GM19239 (cell line): ENCODE measurements at regions not wholly inside any gene's neighbourhood (a gene's known extent, or its start where the extent isn't known, plus 50 kb on each side); places are given as distances from the start of the nearest gene placed in this dataset.
"Not testable (repeated sequence)": the region's sequence is repeated elsewhere in the genome, so short reads cannot be mapped to it uniquely, and the experiment has no call there.

Source experiments
- DNase-seq: peaks from one replicate; pipeline ENCODE4 v3.0.0; 2011; ENCODE audit warnings: low spot score; ENCODE audit not compliant: insufficient read length
- FAIRE-seq: peaks from 2 replicates; lab custom pipeline; 2011; peaks lifted over from hg19 to GRCh38; lab: Jason Lieb, UNC

GRCh38 chr11:37861671-37862070 lies 1263.6 kb upstream of the RAG2 start:
- no peak for FAIRE-seq
- DNase-seq, result no peak

GRCh38 chr11:37858806-37859537 lies 1260.9 kb upstream of the RAG2 start:
- not testable (repeated sequence) for FAIRE-seq, DNase-seq

DNA sequence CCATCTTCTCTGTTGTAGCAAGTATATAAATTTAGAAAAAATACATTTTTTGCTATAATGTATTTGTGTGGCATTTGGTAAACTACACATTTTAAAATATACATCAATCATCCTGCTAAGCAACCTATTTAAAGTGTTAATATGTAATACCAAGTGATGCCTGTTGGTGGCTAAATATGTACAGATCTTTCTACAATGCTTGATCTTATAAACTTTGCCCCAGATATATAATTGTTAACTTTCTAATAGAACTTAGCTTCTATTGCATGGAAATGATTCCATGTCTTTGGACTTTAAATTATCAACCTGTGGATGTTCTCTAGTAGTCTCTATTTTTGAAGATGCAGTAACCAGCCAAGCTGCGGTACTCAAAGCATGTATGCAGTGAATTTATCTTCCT lies 1260.4 kb upstream of the RAG2 start:
- DNase-seq (no peak), FAIRE-seq (no peak)

DNA sequence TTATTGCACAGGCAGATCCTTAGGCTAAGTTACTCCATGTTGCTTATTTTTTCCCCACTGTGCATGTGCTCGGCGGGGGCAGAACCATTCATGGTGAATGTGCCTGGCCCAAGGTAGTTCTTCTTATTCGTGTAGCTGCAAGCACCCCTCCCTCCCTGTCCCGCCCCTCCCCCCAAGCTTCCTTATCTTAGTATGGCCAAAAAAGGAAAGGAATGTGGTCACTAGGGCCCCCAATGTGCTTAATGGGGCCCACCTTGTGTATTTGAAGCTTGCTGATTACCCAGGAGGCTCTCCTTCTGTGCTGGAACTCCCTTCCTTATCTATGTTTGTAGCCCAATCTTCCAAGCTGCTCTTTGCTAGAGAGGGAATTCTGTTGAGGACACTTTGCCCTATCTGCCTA lies 1259.7 kb upstream of the RAG2 start:
- DNase-seq (no peak), FAIRE-seq (no peak)

DNA sequence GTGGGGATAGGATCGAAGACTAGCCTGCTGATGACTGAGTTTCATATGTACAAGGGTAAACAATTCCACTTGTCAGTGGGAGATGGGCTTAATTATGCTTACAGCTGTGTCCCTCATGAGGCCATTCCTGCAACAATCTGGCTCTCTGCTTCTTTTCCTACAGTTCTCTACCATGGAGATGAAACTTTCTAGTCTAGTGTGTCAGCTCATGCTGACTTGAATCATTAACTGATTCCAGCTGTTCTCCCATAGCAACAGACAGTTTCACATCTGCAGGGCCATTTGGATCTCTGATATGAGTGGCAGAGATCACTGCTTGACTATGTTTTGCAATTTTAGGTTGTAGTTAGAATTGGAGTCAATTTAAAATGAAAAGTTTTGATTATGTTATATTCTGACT lies 1251.7 kb upstream of the RAG2 start:
- DNase-seq (no peak), FAIRE-seq (no peak)

- no peak for FAIRE-seq
- no peak for DNase-seq
These were observed 1245.6 kb upstream of the RAG2 start for GRCh38 chr11:37843603-37844002.

DNA sequence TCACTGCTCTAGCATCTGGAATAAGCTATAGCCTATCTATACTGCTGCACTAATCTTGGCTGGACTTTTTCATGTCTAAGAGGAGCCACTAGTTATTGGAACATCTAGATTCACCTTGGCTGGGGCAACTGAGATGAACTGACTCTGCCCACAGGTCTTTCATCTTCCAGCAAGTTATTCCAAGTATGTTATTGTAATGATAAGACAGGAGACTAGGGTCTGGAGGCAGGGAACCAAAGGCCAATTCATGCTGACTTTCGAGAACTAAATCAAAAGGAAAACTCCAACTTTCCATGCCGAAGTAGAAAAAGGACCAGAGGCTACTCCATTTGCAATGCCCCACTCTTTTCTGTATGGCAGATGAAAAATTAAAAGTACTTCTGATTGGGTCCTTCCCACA lies 1243.0 kb upstream of the RAG2 start:
- FAIRE-seq (no peak), DNase-seq (no peak)

GRCh38 chr11:37840345-37840744 lies 1242.3 kb upstream of the RAG2 start:
- FAIRE-seq, result not testable (repeated sequence)

GRCh38 chr11:37830529-37830928 lies 1232.5 kb upstream of the RAG2 start:
- DNase-seq (no peak), FAIRE-seq (no peak)

More at GRCh38 chr11:37840345-37840744, 1242.3 kb upstream of the RAG2 start:
- DNase-seq, result not testable (repeated sequence)

- DNase-seq, result no peak
- no peak for FAIRE-seq
These were observed 1219.8 kb upstream of the RAG2 start for GRCh38 chr11:37817727-37818270.

DNA sequence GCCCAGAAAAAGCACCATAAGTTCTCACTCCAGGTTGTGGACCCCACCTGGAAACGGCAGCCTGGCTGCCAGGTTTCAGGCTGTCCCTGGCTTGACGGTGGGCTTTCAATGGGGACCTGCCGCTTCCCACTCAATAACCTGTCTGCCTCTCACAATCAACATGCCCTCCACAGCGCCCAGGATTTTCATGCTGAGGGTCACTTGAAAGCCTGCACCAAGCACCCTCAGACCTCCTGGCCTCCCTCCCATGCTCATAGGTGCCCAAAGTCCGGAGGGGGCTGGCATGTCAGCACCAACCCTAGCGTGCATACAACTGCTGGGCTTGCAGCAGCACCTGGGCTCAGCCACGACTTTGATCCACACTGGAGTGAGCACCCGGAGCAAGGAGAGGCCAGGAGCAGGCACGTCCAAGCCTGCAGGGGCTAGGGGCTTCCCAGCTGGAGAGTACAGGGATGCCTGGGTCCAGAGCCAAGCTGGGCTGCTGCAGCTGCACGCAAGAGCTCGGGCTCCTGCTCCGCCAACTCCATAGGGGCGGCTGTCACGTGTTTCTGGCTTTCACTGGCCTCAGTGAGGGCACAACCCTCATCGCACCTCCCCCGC lies 1214.3 kb upstream of the RAG2 start:
- DNase-seq, result no peak
- no peak for FAIRE-seq

GRCh38 chr11:37811349-37811748 lies 1213.3 kb upstream of the RAG2 start:
- no peak for FAIRE-seq
- no peak for DNase-seq

GRCh38 chr11:37804666-37805065 lies 1206.6 kb upstream of the RAG2 start:
- FAIRE-seq, result no peak

GRCh38 chr11:37788141-37788877 lies 1190.3 kb upstream of the RAG2 start:
- no peak for FAIRE-seq
- DNase-seq, result no peak

More at GRCh38 chr11:37804666-37805065, 1206.6 kb upstream of the RAG2 start:
- DNase-seq, result no peak

DNA sequence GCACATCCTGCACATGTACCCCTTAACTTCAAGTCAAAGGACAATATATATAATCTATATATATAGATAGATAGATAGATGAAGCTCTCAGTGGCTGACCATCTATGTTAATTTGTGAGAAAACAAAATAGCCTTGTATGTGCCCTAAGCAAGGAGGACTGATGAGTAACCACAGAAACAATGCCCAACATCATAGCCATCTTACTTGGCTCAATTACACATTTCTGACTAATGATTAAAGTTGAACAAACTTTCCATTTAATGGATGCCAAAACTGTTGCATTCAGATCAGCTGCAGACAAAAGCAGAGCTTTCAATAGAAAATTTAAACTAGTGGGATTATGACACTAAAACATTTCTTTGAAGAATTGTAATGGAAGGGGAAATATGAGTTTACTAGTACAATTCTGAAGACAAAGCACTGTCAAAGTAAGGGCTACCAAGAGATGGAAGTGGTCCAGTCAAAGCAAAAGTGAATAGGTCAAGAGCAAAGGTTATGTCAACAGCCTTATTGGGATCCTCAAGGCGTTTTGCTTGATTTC lies 1188.2 kb upstream of the RAG2 start:
- DNase-seq, result no peak
- FAIRE-seq, result no peak

DNA sequence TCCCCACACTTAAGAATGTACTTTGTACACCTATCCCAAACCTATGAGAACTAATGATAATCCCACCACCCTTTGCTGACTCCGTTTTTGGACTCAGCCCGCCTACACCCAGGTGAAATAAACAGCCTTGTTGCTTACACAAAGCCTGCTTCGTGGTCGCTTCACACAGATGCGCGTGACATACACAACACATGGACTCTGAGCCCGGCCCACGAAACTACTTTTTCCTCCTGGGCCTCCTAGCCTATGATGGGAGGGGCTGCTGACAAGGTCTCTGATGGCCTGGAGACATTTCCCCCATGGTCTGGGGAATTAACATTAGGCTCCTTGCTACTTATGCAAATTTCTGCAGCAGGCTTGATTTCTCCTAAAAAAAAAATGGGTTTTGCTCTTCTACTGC lies 1176.4 kb upstream of the RAG2 start:
- DNase-seq, result no peak
- no peak for FAIRE-seq

GRCh38 chr11:37770145-37770544 lies 1172.1 kb upstream of the RAG2 start:
- DNase-seq (no peak), FAIRE-seq (no peak)

- no peak for DNase-seq
- no peak for FAIRE-seq
These were observed 1164.0 kb upstream of the RAG2 start for GRCh38 chr11:37762079-37762478.

DNA sequence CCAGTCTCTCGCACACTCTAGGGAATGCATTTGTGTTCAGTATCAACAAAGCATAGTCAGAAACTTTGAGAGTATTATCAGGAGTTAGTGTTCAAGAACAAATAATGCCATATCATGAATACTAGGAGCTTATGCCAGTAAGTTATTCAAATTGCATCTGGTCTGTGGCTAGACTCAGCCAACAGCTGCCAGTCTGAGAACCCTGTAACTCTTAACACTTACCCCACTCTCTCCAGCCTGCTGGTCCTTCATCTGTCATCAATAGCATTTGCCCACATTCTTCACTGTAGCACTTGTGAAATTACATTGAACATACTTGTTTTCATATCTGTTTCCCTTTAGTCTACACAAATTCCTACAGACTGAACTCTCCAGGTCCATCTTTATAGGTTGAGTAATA lies 1157.5 kb upstream of the RAG2 start:
- FAIRE-seq, result no peak
- no peak for DNase-seq

DNA sequence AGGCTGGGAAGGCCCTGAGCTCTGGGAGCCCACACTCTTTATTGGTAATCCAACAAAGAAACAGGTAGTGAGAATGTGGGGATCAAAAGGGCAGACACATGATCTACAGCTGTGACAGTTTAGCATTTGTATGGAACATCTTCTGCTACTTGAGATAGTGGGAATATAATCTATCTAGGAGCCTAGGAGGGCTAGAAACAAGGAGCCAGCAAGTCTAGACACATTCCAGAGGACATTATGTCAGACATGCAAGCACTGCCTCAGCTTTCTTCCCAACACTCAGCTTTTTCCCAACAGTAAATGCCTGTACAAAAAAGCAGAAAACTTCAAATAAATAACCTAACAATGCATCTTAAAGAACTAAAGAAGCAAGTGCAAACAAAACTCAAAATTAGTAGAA lies 1150.6 kb upstream of the RAG2 start:
- FAIRE-seq (no peak), DNase-seq (no peak)

DNA sequence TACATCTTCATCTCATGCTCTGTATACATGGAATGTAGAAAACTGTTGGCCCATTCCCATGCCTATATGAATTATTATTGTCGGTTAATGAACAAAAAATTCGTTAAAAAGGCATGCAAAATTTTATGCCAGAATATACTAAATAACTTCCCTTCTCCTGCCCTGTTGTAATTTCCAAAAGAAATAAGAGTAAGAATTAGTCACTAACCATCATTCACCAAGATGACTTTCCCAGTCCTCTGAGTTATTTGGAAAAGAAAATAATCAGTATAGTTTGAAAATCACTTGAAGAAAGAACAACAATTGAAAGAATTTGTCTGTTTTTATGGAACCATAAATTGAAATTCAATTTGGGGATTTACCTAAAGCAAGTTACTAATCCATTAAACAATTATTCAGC lies 1149.1 kb upstream of the RAG2 start:
- FAIRE-seq (no peak), DNase-seq (no peak)
